NB4 (cell line): ENCODE measurements at regions not wholly inside any gene's neighbourhood (a gene's known extent, or its start where the extent isn't known, plus 50 kb on each side); places are given as distances from the start of the nearest gene placed in this dataset.

ENCODE experiments used
- DNase-seq: peaks from one replicate; pipeline ENCODE4 v3.0.0; 2010; ENCODE audit warnings: low read depth
- H3K4me3 ChIP-seq: one replicate; pipeline ENCODE4 v1.5.1; 2011; ENCODE audit warnings: mild to moderate bottlenecking, low read depth, low read length, moderate library complexity
- MYC ChIP-seq: IDR thresholded peaks from 2 replicates; pipeline ENCODE4 v1.6.1; 2011; ENCODE audit warnings: low read depth, low read length
- POLR2A ChIP-seq: IDR thresholded peaks from 2 replicates; pipeline ENCODE4 v1.6.1; 2011; ENCODE audit warnings: mild to moderate bottlenecking; ENCODE audit not compliant: insufficient read length; ENCODE audit errors: extremely low read depth
- TF ChIP-seq, protein P1 (sequence below): IDR thresholded peaks from 2 replicates; pipeline ENCODE4 v1.6.1; 2011; ENCODE audit warnings: low read depth, low read length
- TF ChIP-seq, protein P2 (sequence below): IDR thresholded peaks from one replicate; pipeline ENCODE4 v1.5.1; 2012; ENCODE audit warnings: low read depth, low read length

DNA sequence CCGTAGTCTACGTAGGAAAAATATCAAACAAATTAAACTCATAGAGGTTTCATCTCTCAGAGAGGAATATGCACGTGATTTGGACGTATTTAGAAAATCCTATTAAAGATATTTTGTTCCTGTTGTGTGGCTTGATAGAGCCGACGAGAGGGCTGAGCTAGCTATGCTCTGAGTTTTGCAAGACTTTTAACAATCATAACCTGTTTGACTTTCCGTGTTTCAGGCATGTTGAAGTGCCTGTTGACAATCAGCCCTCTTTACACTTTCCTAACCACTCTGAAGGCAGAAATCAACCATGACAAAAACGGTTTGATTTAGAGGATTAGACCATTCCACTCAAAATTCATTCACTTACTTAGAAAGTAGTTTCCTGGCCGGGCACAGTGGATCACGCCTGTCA lies 297.3 kb downstream of the ASMT start:
- DNase-seq: no peak
- no peak overlapping the region for H3K4me3 ChIP-seq
- no peak for TF ChIP-seq MYC
- TF ChIP-seq, protein P1, sequence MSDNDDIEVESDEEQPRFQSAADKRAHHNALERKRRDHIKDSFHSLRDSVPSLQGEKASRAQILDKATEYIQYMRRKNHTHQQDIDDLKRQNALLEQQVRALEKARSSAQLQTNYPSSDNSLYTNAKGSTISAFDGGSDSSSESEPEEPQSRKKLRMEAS: no peak
- no peak for TF ChIP-seq POLR2A
- TF ChIP-seq, protein P2, sequence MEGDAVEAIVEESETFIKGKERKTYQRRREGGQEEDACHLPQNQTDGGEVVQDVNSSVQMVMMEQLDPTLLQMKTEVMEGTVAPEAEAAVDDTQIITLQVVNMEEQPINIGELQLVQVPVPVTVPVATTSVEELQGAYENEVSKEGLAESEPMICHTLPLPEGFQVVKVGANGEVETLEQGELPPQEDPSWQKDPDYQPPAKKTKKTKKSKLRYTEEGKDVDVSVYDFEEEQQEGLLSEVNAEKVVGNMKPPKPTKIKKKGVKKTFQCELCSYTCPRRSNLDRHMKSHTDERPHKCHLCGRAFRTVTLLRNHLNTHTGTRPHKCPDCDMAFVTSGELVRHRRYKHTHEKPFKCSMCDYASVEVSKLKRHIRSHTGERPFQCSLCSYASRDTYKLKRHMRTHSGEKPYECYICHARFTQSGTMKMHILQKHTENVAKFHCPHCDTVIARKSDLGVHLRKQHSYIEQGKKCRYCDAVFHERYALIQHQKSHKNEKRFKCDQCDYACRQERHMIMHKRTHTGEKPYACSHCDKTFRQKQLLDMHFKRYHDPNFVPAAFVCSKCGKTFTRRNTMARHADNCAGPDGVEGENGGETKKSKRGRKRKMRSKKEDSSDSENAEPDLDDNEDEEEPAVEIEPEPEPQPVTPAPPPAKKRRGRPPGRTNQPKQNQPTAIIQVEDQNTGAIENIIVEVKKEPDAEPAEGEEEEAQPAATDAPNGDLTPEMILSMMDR: no peak

GRCh38 chrX:1914606-1915365 lies 299.9 kb downstream of the ASMT start:
- TF ChIP-seq, protein P1: no peak
- DNase-seq: no peak
- H3K4me3 ChIP-seq: no peak overlapping the region

GRCh38 chrX:1918780-1919179 lies 303.9 kb downstream of the ASMT start:
- no peak overlapping the region for H3K4me3 ChIP-seq
- TF ChIP-seq, protein P2: no peak
- TF ChIP-seq POLR2A: no peak
- TF ChIP-seq, protein P1: no peak
- no peak for TF ChIP-seq MYC
- no peak for DNase-seq

DNA sequence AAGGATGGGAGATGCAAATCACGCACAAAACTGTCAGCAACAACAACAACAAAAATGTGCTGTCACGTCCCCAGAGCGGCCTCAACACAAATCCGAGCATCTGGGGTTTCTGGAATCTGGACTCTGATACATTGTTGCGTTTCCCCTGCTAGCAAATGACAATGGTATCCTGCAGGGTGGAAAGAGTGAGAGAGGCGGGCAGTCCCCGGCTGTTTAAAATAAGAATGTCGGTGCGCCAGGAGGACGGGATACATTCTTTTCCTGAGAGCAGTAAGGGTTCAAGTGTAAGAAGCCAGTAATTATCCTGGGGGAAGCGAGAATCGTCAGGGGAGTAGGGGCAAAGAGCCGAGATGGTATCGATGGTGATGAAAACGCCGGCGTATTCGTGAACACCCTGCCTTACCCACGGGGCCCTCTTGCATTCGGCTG lies 310.2 kb downstream of the ASMT start:
- TF ChIP-seq, protein P2: no peak
- TF ChIP-seq, protein P1: no peak
- no peak for TF ChIP-seq MYC
- TF ChIP-seq POLR2A: no peak
- DNase-seq: no peak

DNA sequence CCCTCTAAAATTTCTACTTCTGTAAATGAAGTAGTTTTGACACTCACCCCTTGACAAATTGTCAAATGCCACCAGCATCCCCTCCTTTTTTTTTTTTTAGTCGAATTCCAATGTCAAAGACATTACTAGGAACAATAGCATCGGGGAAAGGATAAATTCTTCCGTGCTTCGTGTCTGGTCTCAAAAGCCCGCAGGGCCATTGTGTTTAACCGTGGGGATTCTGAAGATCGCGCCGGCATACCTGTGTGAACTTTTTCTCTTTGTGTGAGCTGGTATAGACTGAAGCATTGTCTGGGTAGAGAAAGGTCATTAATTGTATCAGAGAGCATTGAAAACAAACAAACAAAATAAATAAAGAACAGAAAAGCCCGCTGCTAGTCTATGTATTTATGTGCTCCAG lies 313.9 kb downstream of the ASMT start:
- H3K4me3 ChIP-seq: no peak overlapping the region
- TF ChIP-seq, protein P1: no peak
- TF ChIP-seq MYC (no peak), POLR2A (no peak)
- TF ChIP-seq, protein P2: no peak
- DNase-seq: no peak

More for the DNA sequence above, 310.2 kb downstream of the ASMT start:
- no peak overlapping the region for H3K4me3 ChIP-seq

- TF ChIP-seq, protein P1: no peak
- no peak for TF ChIP-seq POLR2A
- TF ChIP-seq MYC: no peak
- TF ChIP-seq, protein P2: no peak
- no peak for DNase-seq
- H3K4me3 ChIP-seq: no peak overlapping the region
These were observed 317.4 kb downstream of the ASMT start for GRCh38 chrX:1932231-1932630.
